COLO668 (cell line): ENCODE measurements at regions not wholly inside any gene's neighbourhood (a gene's known extent, or its start where the extent isn't known, plus 50 kb on each side); places are given as distances from the start of the nearest gene placed in this dataset.
"Not testable (repeated sequence)": the region's sequence is repeated elsewhere in the genome, so short reads cannot be mapped to it uniquely, and the experiment has no call there.

Experiments
- DNase-seq: peaks from one replicate; lab custom pipeline; 2025; ENCODE audit not compliant: unreplicated experiment; lab: John Stamatoyannopoulos, UW

DNA sequence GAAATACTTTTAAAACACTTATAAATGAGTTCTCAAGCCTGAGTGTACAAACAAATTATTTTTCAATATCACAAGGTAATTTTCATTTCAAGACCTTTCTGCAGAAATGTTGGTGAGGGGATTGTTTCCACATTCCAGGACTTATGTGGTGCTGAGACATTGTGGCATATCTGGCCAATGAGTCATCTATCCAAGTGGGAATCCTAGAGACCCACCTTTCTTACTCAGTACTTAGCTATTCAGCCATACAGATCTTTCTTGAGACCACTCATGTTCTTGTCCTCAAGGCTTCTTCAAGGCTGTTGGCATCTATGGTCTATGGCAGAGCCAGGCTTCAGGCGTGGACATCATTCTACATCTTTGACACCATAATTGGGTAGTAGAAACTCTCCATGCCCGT lies 225.4 kb downstream of the DKK1 start:
- DNase-seq = no peak

DNA sequence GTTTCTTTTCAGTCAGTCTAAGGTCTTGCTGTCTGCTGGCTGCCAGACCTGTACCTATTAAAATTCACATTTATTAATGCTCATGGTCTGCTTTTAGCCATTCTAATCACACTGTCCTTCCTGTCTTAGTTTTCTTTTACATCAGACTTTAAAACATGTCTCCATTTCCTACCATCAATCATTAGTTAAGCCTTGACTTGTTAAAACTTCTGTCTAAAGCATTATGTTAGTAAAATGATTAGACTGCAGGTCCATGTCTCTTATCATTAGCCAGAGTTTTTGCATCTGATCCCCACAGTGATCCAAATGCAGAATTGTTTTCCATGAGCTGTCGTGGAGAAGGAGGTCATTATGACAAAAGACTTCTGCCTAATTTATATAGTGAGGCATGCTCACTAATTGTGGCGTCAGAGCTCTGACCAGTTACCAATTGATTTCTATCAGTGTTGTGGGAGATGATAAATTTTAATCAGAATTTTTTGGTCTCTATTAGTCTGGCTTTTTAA lies 226.5 kb downstream of the DKK1 start:
- no peak for DNase-seq

GRCh38 chr10:52541006-52541473 lies 227.0 kb downstream of the DKK1 start:
- DNase-seq = no peak

DNA sequence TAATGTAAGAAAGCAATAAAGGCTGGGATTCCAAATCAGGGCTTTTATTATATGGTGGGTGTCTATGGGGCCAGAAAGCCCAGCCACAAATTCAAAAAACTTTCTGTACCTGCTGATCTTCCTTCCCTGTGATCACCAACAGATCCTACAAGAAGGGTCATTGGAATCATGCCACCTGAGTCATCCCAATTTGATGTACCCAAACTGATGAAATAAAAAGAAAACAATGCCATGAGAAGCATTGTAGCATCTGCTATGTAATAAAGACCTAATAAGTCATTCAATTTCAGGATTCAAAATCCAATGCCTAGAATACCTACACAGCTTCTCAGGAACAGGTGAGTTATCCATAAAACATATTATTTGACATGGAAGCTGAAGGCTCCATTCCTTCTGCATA lies 228.8 kb downstream of the DKK1 start:
- DNase-seq = no peak

- no peak for DNase-seq
Observed at GRCh38 chr10:52551046-52551445, 221.5 kb downstream of the MBL2 start.

DNA sequence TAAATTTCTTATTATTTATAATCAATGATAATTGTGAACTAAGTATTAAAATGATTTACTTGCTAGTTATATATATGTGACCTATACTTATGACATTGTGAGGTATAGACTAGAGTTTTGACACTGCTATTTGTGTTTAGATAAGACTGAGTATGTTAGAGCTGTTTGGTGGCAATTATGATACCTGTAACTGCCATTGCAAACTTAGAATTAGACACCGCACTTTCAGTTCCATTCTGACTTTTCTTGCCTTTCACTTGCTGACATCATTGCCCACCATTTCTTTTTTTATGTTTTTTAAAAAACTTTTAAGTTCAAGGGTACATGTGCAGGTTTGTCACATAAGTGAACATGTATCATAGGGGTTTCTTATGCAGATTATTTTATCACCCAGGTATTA lies 214.5 kb downstream of the MBL2 start:
- DNase-seq = no peak

GRCh38 chr10:52561322-52561721 lies 211.3 kb downstream of the MBL2 start:
- DNase-seq = no peak

DNA sequence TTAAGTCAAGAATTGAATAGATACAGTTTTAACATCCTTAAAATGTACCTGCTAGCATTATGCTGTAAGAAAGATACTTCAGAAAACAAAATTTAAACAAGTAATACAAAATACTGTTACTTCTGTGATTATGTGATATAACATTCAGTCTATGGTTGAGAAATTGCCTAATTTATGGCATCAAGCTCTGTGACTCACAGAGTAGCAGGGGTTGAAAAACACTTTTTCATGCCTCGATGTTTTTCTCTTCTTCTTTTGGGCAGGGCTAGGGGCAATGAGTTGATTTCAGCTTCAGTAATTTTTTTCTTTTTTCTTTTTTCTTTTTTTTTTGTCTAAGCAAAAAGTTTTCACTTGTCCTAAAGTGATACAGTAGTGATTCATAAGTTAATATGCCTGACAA lies 209.2 kb downstream of the MBL2 start:
- DNase-seq = no peak

- DNase-seq = no peak
Observed at GRCh38 chr10:52566471-52567246, 205.9 kb downstream of the MBL2 start.

DNA sequence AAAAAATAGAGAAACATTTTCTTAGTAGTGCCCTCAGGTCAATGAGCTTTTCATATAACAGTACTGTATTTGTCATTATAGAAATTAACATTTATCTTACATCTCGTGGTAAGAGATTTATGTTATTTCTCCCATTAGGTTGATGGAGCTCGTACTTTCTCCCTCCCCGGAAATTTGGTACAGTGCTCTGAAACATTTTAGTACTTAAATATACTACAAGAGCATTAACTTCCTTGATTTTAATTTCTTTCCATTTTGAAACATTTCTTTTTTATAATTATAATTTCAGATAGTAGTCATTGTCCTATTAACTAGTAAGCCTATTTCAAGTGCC lies 205.4 kb downstream of the MBL2 start:
- no peak for DNase-seq

- DNase-seq = no peak
Observed at GRCh38 chr10:52568309-52568708, 204.3 kb downstream of the MBL2 start.

GRCh38 chr10:52570490-52570889 lies 202.1 kb downstream of the MBL2 start:
- DNase-seq = no peak

GRCh38 chr10:52571018-52571417 lies 201.6 kb downstream of the MBL2 start:
- no peak for DNase-seq

- DNase-seq = no peak
Observed at GRCh38 chr10:52571516-52572182, 200.9 kb downstream of the MBL2 start.

- DNase-seq = no peak
Observed at GRCh38 chr10:52573347-52573746, 199.2 kb downstream of the MBL2 start.

DNA sequence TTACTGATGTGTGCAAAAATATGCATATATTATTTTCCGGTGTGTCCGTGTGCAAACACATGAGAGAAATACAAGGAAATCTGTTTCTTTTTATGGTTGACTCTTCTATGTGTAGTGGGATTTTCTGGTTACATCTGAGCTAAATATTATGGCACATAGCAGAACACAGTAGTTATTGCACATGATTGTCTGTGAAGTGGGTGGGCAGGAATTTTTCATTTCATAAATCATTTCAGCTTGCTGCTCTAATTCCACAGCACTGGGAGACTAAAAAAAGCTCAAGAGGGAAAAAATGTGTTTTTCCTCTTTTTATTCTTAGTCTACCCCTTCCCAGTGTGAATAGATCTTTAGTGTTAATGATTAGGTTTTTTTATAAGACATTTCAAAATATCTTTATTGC lies 197.9 kb downstream of the MBL2 start:
- no peak for DNase-seq

DNA sequence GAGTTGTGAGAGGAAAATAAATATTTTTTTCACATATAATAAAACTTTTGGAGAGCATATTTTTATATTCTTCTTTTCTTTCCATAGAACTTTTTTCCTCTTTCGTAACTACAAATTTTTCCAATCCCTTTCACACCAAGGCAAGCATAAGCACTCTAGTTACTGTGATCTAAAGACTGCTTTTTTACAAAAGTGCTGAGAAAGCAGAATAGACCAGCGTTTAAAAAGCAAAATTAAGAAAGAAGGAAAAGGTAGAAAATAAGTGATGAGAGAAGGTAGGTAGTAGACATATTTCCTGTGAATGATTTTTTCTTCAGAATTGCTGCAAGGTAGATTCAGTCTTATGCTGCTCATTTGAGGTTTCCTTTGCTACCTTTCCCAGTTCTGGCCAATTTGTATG lies 195.5 kb downstream of the MBL2 start:
- DNase-seq = no peak

DNA sequence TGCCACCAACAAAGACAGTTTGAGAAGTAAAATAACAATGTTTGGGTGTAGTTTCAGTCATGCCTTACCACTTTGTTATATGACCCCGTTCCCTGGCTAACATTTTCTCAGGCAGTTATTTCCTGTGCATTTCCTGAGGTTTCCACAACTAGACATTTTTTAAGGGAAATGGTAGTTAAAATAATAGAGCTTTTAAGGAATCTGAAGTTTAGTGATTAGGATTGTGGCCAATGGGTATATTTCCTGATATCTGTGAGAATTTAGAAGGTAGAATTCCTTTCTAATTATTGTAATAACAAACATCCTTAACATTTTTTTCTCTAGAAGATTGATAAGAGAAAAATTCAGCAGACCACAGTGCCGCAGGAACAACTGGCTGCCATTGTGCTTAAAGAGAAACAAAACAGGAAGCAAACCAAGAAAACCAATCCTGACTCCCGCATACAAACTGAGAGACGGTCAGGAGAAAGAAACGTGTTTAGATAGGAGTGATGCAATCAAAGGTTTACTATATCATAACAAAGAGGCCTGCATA lies 193.6 kb downstream of the MBL2 start:
- DNase-seq = no peak

GRCh38 chr10:52581636-52582035 lies 190.9 kb downstream of the MBL2 start:
- not testable (repeated sequence) for DNase-seq

DNA sequence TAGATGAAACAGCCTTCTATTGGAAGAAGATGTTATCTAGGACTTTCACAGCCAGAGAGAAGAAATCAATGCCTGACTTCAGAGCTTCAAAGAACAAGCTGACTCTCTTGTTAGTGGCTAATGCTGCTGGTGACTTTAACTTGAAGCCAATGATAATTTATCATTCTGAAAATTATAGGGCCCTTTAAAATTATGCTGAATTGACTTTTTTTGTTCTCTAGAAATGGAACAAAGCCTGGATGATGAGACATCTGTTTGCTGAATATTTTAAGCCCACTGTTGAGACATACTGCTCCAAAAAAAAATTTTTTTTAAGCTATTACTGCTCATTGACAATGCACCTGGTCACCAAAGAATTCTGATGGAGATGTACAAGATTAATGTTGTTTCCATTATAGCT lies 189.2 kb downstream of the MBL2 start:
- DNase-seq = no peak

DNA sequence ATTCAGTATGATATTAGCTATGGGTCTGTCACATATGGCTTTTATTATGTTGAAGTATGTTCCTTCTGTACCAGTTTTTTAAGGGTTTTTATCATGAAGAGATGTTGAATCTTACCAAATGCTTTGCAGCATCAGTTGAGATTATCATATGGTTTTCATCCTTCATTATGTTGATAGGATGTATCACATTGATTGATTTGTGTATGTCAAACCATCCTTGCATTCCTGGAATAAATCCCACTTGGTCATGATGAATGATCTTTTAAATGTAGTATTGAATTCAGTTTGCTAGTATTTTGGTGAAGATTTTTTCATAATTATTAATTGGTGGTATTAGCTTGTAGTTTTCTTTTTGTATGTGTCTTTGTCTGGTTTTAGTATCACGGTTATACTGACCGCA lies 185.9 kb downstream of the MBL2 start:
- no peak for DNase-seq

GRCh38 chr10:52597189-52597863 lies 175.3 kb downstream of the MBL2 start:
- DNase-seq = no peak
